AG09319 (cell line): ENCODE measurements at regions not wholly inside any gene's neighbourhood (a gene's known extent, or its start where the extent isn't known, plus 50 kb on each side); places are given as distances from the start of the nearest gene placed in this dataset.

ENCODE experiments used
- DNase-seq: peaks from one replicate; pipeline ENCODE4 v3.0.0-alpha.2; 2010; ENCODE audit warnings: low read depth; ENCODE audit errors: extremely low read depth
- CTCF ChIP-seq: IDR thresholded peaks from 2 replicates; pipeline ENCODE4 v1.5.1; 2011; ENCODE audit warnings: low read depth, mild to moderate bottlenecking, inconsistent platforms, low read length, moderate library complexity

- no peak for DNase-seq
- no peak for TF ChIP-seq CTCF
These were observed 99.0 kb upstream of the NEO1 start for GRCh38 chr15:72953306-72953705.

DNA sequence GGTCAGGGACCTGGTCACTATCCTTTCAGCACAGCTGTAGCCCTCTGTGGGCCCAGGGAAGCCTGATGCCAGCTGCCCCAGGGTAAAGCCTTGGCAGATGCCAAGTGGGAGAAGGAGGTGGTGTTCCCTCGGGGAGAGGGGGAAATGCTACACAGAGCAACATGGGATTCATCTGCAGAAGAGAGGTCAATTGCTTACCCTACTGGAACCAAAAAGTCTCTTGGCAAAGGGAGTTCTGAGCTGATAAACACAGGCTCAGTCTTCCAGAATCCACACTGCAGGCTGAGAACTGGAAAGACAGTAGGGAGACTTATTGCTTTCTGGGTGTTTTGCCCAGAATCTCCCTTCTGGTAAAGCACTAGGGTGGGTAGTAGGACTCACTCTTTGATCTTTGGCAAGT lies 100.1 kb upstream of the NEO1 start:
- DNase-seq: no peak
- TF ChIP-seq CTCF: no peak

DNA sequence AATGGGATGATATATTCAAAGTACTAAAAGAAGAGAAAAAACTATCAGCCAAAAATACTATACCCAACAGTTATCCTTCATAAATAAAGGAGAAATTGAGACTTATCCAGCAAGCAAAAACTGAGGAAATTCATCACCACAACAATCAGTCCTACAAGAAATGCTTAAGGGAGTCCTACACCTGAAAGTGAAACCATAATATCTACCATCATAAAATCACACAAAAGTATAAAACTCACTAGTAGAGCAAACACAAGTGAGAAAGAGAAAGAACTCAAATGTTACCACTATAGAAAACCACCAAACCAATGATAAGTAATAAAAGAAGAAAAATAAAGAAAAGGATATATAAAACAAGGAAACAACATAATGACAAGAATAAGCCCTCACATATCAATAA lies 103.6 kb upstream of the NEO1 start:
- TF ChIP-seq CTCF: no peak

DNA sequence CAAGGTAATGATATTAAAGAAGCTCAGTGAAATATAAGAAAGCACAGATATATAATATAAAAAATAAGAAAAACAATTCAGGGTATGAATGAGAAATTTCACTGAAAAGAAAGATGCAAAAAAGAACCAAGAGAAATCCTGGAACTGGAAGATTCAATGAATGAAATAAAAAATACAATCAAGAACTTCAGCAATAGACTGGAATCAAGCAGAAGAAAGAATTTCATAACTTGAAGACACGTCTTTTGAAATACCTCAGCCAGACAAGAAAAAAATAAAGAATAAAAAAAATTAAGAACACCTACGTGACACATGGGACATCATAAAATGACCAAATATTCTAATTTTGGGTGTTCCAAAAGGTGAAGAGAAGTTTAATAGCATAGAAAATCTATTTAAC lies 104.6 kb upstream of the NEO1 start:
- DNase-seq: no peak
- no peak for TF ChIP-seq CTCF

More for the DNA sequence above, 103.6 kb upstream of the NEO1 start:
- no peak for DNase-seq

DNA sequence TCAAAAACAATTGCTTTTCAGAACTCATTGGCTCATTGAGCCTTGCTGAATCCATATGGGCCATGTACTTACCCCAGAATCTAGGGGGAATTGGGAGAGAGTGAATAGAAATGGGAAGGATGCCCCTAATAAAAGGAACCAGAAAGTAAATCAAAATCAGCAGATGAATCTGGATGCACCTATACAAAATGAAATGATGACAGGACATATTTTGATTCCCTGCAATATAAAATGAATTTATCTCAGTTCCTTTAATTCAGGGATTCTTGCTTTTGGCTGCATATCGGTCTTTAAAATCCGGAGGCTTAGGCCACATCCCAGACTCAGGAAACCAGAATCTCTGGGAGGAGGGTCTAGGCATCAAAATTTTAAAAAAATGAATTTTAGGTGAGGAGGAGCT lies 107.7 kb upstream of the NEO1 start:
- DNase-seq: no peak
- no peak for TF ChIP-seq CTCF

DNA sequence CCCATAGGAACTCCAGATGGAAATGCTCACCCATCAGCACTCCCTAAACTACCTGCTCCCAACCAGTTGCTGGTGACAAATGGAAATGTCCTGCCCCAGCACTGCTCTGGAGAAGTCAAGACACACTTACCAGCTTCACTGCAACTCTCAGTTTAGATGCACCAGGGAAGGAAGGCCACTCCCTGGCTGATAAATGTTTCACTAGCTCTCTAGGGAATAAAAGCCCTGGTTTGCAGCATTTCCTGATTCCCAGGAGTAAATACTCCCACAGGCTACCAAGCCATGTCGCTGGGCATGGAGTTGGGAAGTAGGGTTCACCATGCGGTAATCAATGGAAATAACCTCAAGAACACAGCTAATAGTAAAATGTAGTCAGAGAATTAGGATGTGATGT lies 112.0 kb upstream of the NEO1 start:
- DNase-seq: no peak
- TF ChIP-seq CTCF: no peak

DNA sequence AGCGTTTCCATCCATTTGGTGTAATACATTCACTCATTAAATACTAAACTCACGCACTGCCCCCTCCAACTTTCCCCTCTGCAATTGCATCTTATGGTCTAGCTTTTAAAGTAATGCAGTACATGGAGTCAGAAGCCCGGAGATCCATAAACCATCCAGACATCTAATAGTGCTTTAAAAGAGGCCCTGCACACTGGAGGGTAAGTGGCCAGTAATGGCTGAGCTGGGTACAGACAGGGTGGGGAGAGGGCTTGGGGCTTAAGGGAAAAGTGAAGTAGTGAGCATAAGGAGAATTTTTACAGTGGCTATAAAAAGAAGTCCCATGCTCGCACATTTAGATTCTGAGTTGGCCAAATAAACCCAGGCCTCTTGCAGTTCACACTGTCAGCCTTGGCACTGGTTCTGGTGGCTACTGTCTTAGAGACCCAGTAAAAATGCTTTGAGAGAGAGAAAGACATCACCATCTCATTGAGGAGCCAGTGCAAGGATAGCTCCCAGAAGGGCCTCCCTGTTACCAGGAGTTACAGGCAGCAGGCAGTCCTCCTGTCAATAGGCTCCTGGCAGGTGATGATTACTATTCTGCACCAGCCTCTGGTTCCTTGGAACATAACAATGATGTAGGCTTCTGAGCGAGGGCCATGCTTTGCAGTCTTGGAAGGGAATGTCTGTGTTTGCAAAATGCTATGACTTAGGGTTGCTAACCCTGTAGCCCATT lies 112.6 kb upstream of the NEO1 start:
- TF ChIP-seq CTCF: no peak
- no peak for DNase-seq
